Gastroesophageal sphincter (tissue), 3 donors: ENCODE measurements at regions not wholly inside any gene's neighbourhood (a gene's known extent, or its start where the extent isn't known, plus 50 kb on each side); places are given as distances from the start of the nearest gene placed in this dataset.

Source experiments
- EP300 ChIP-seq: sonication (generic); formaldehyde crosslinking; IDR thresholded peaks from one replicate; pipeline ENCODE4 v1.6.1; 2017; ENCODE audit warnings: antibody characterized with exemption, mild to moderate bottlenecking
- POLR2AphosphoS5 ChIP-seq: sonication (generic); formaldehyde crosslinking; IDR thresholded peaks from one replicate; pipeline ENCODE4 v1.6.1; 2017; ENCODE audit warnings: antibody characterized with exemption
- TF ChIP-seq, protein P1 (sequence below), 4 experiments: fragments of 200-600 bp in 2 of 4; fragments of 450-650 bp in 2 of 4; sonication (generic) in 1 of 4; IDR thresholded peaks; one replicate each; pipeline ENCODE4 v1.5.1; 2017 to 2019; ENCODE audit warnings: antibody characterized with exemption in 4 of 4, mild to moderate bottlenecking in 2 of 4, moderate library complexity in 2 of 4

DNA sequence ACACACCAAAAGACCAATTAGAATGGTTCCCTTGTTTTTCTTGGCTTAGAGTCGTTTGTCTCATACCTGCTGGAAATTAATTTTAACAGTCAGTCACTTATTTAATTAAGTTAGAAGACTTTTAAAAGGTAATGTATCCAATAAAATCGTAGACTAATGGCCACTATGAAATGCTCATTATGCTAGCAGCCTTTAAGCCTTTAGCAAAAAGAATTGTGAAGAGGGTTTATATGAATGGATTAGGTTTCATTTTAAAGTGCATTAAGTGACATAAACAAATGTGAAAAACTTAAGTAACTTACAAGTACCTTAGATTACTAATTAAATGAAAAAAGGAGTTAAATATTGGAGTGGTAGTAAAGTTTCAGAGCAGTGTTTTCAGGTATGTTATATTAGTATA is 139.6 kb downstream of the RXFP2 start:
- TF ChIP-seq, protein P1, sequence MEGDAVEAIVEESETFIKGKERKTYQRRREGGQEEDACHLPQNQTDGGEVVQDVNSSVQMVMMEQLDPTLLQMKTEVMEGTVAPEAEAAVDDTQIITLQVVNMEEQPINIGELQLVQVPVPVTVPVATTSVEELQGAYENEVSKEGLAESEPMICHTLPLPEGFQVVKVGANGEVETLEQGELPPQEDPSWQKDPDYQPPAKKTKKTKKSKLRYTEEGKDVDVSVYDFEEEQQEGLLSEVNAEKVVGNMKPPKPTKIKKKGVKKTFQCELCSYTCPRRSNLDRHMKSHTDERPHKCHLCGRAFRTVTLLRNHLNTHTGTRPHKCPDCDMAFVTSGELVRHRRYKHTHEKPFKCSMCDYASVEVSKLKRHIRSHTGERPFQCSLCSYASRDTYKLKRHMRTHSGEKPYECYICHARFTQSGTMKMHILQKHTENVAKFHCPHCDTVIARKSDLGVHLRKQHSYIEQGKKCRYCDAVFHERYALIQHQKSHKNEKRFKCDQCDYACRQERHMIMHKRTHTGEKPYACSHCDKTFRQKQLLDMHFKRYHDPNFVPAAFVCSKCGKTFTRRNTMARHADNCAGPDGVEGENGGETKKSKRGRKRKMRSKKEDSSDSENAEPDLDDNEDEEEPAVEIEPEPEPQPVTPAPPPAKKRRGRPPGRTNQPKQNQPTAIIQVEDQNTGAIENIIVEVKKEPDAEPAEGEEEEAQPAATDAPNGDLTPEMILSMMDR (IDR thresholded peaks at IDR 0.05), result no peak
- TF ChIP-seq POLR2AphosphoS5 (no peak), EP300 (no peak)
